ENCODE measurements at regions not wholly inside any gene's neighbourhood (a gene's known extent, or its start where the extent isn't known, plus 50 kb on each side); places are given as distances from the start of the nearest gene placed in this dataset.

GRCh38 chr6:80465513-80465912 lies 359.0 kb downstream of the BCKDHB start:
- TF ChIP-seq ZZZ3 (IDR thresholded peaks at IDR 0.05; ENCODE audit: control insufficient read depth, insufficient read length, low read depth) (no peak), JUNB (IDR thresholded peaks at IDR 0.05) (no peak)
